Mesothelial cell of epicardium (in vitro differentiated cells): ENCODE measurements at regions not wholly inside any gene's neighbourhood (a gene's known extent, or its start where the extent isn't known, plus 50 kb on each side); places are given as distances from the start of the nearest gene placed in this dataset.

ENCODE experiments used
- DNase-seq, 2 experiments: peaks; one replicate each; pipeline ENCODE4 v3.0.0; 2021; ENCODE audit warnings: low spot score in 2 of 2; ENCODE audit not compliant: unreplicated experiment in 2 of 2
- H3K27ac Mint-ChIP-seq: 2 replicates; pipeline ENCODE4 v1.8.0; 2021; ENCODE audit warnings: mixed read lengths
- H3K27me3 Mint-ChIP-seq: 2 replicates; pipeline ENCODE4 v1.8.0; 2021; ENCODE audit warnings: low read depth, mixed read lengths
- H3K36me3 Mint-ChIP-seq: 2 replicates; pipeline ENCODE4 v1.8.0; 2021; ENCODE audit warnings: mixed read lengths
- H3K4me1 Mint-ChIP-seq: 2 replicates; pipeline ENCODE4 v1.8.0; 2021; ENCODE audit warnings: mixed read lengths
- H3K4me3 Mint-ChIP-seq: 2 replicates; pipeline ENCODE4 v1.8.0; 2021; ENCODE audit warnings: mild to moderate bottlenecking, moderate library complexity, mixed read lengths
- H3K9me3 Mint-ChIP-seq: 2 replicates; pipeline ENCODE4 v1.8.0; 2021; ENCODE audit warnings: mixed read lengths
- TF ChIP-seq, protein P1 (sequence below): fragments of 200-600 bp; sonication (generic); IDR thresholded peaks from one replicate; pipeline ENCODE4 v1.5.0; 2021; ENCODE audit warnings: antibody characterized with exemption; ENCODE audit not compliant: unreplicated experiment

DNA sequence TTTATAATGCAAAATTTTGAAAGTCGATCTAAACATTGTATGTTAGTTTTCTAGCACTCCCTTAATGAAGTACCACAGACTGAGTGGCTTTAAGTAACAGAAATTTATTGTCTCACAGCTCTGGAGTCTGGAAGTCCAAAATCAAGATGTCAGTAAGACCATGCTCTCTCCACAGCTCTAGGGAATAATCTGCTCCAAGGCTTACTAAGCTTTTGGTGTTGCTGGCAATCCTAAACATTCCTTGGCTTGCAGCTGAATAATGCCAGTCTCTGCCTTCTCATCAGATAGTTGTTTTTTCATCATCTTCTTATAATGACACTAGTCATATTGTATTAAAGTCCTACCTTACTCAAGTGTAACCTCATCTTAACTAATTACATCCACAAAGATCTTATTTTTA, 102.2 kb downstream of the RASSF9 start:
- no peaks in the 10 kb centered on the region for H3K36me3 Mint-ChIP-seq
- H3K4me3 Mint-ChIP-seq, result no peak overlapping the region
- TF ChIP-seq, protein P1, sequence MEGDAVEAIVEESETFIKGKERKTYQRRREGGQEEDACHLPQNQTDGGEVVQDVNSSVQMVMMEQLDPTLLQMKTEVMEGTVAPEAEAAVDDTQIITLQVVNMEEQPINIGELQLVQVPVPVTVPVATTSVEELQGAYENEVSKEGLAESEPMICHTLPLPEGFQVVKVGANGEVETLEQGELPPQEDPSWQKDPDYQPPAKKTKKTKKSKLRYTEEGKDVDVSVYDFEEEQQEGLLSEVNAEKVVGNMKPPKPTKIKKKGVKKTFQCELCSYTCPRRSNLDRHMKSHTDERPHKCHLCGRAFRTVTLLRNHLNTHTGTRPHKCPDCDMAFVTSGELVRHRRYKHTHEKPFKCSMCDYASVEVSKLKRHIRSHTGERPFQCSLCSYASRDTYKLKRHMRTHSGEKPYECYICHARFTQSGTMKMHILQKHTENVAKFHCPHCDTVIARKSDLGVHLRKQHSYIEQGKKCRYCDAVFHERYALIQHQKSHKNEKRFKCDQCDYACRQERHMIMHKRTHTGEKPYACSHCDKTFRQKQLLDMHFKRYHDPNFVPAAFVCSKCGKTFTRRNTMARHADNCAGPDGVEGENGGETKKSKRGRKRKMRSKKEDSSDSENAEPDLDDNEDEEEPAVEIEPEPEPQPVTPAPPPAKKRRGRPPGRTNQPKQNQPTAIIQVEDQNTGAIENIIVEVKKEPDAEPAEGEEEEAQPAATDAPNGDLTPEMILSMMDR, result no peak
- no peak for DNase-seq
- no peaks in the 10 kb centered on the region for H3K27me3 Mint-ChIP-seq
- peaks cover 2% of the 10 kb centered on the region for H3K4me1 Mint-ChIP-seq
- no peak overlapping the region for H3K27ac Mint-ChIP-seq
- H3K9me3 Mint-ChIP-seq, result peaks cover 9% of the 10 kb centered on the region

DNA sequence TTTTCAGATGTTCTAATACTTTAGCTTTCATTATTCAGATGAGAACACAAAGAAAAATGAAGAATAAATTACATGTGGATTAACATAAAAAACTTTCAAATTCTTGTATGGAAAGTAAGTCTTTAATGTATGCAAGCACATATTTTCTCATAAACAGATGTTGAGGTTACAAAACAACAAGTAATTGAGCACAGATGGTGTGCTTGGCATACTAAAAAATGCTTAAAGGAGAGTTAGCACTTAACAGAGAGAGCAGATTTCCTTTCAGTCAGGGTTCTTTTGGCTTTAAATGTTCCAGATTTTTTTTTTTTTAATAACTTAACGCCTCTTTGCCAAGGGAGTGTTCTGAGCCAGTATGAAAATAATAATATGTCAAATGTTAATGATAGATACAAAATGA, 96.0 kb downstream of the RASSF9 start:
- no peak overlapping the region for H3K4me3 Mint-ChIP-seq
- TF ChIP-seq, protein P1, result no peak
- no peak overlapping the region for H3K27ac Mint-ChIP-seq
- DNase-seq, result no peak
- no peaks in the 10 kb centered on the region for H3K36me3 Mint-ChIP-seq
- H3K9me3 Mint-ChIP-seq, result peaks cover 7% of the 10 kb centered on the region
- peaks cover 7% of the 10 kb centered on the region for H3K4me1 Mint-ChIP-seq
- H3K27me3 Mint-ChIP-seq, result no peaks in the 10 kb centered on the region

DNA sequence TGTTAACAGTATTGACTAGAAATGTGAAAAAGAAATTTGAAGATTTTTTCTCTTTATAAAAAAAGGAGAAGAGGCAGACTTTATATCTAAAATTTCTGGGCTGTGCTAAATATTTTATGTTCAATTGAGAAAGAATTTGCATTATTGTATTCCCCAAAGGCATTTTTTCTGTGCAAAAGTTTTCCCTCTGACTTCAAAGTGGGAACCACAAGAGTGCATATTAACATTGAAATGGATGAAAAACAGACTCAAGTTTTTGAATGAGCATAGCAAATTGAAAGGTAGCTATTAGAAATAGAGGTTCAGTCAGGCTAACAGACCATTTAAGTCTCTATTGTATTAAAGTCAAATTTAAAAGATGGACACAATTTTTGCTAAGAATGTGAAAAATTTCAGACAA, 95.2 kb downstream of the RASSF9 start:
- H3K36me3 Mint-ChIP-seq, result no peaks in the 10 kb centered on the region
- no peaks in the 10 kb centered on the region for H3K27me3 Mint-ChIP-seq
- TF ChIP-seq, protein P1, result no peak
- peaks cover 7% of the 10 kb centered on the region for H3K4me1 Mint-ChIP-seq
- H3K9me3 Mint-ChIP-seq, result peaks cover 7% of the 10 kb centered on the region
- no peak for DNase-seq
- H3K4me3 Mint-ChIP-seq, result no peak overlapping the region
- no peak overlapping the region for H3K27ac Mint-ChIP-seq

DNA sequence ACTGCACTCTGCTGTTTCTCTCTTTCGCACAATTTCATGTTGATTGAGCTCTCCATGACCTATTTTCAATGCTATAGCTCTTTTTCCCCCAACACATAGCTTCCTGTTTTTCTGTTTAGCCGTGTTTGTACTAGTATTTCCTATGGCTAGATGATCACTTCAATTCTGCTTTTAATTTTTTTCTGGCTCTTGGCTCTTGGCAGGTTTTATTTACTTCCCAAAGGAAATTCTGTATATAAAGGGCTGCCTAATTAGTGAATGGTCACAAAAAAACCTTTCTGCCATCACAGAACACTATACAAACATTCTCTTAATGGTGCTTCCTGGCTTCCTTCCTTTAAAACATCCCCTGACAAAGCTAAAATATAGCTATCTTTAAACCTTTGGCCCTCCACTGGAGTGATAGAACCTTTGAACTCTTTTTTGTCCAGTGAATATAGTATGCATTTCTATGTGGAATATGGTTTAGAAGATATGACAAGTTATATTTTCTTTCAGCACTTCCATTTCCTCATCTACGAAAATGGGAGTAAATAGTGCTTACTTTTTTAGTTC, 88.2 kb downstream of the RASSF9 start:
- Mint-ChIP-seq H3K27ac (no peak overlapping the region), H3K27me3 (no peaks in the 10 kb centered on the region), H3K36me3 (no peaks in the 10 kb centered on the region), H3K4me1 (peaks cover 6% of the 10 kb centered on the region), H3K4me3 (no peak overlapping the region), H3K9me3 (peaks cover 5% of the 10 kb centered on the region)
- DNase-seq, result no peak
- TF ChIP-seq, protein P1, result no peak
